MM.1S (cell line): ENCODE measurements at regions not wholly inside any gene's neighbourhood (a gene's known extent, or its start where the extent isn't known, plus 50 kb on each side); places are given as distances from the start of the nearest gene placed in this dataset.

Experiments used
- DNase-seq: peaks from one replicate; pipeline ENCODE4 v3.0.0-alpha.2; 2015
- H2AFZ ChIP-seq: fragments of 300-600 bp; sonication (generic); 2 replicates; pipeline ENCODE4 v1.6.0; 2016; ENCODE audit warnings: antibody characterized with exemption, low read length
- H3F3A ChIP-seq: fragments of 300-600 bp; sonication (generic); 2 replicates; pipeline ENCODE4 v1.6.1; 2016; ENCODE audit warnings: mild to moderate bottlenecking, antibody characterized with exemption, low read length, moderate library complexity, mixed read lengths; ENCODE audit not compliant: insufficient read depth
- H3K27ac ChIP-seq: fragments of 300-600 bp; sonication (generic); 2 replicates; pipeline ENCODE4 v1.5.1; 2016; ENCODE audit warnings: mild to moderate bottlenecking, low read length
- H3K27me3 ChIP-seq: fragments of 300-600 bp; sonication (generic); replicated peaks from 2 replicates; pipeline ENCODE4 v1.6.0; 2016; ENCODE audit warnings: low read length; ENCODE audit not compliant: insufficient read depth
- H3K36me3 ChIP-seq: fragments of 300-600 bp; sonication (generic); replicated peaks from 2 replicates; pipeline ENCODE4 v1.6.1; 2016; ENCODE audit warnings: mild to moderate bottlenecking, low read length, mixed read lengths; ENCODE audit not compliant: insufficient read depth
- H3K4me1 ChIP-seq: fragments of 300-600 bp; sonication (generic); 2 replicates; pipeline ENCODE4 v1.6.1; 2016; ENCODE audit warnings: low read length, mixed read lengths
- H3K4me2 ChIP-seq: fragments of 300-600 bp; sonication (generic); 2 replicates; pipeline ENCODE4 v1.6.0; 2016; ENCODE audit warnings: low read depth, low read length
- H3K4me3 ChIP-seq: fragments of 300-600 bp; sonication (generic); 2 replicates; pipeline ENCODE4 v1.5.1; 2016; ENCODE audit warnings: low read length, mixed read lengths
- H3K79me2 ChIP-seq: fragments of 300-600 bp; sonication (generic); 2 replicates; pipeline ENCODE4 v1.6.1; 2016; ENCODE audit warnings: mixed run types, low read length, mixed read lengths
- H3K9ac ChIP-seq: fragments of 300-600 bp; sonication (generic); 2 replicates; pipeline ENCODE4 v1.6.1; 2016; ENCODE audit warnings: low read length, mixed read lengths
- H3K9me2 ChIP-seq: fragments of 300-600 bp; sonication (generic); replicated peaks from 2 replicates; pipeline ENCODE4 v1.6.1; 2016; ENCODE audit warnings: mild to moderate bottlenecking, low read length, mixed read lengths; ENCODE audit not compliant: insufficient read depth
- H3K9me3 ChIP-seq: fragments of 300-600 bp; sonication (generic); replicated peaks from 2 replicates; pipeline ENCODE4 v1.6.1; 2016; ENCODE audit warnings: mild to moderate bottlenecking, low read length, mixed read lengths; ENCODE audit not compliant: insufficient read depth
- H4K20me1 ChIP-seq: fragments of 300-600 bp; sonication (generic); 2 replicates; pipeline ENCODE4 v1.6.1; 2016; ENCODE audit warnings: mild to moderate bottlenecking, low read length, moderate library complexity, mixed read lengths; ENCODE audit not compliant: insufficient read depth
- EZH2 ChIP-seq: fragments of 300-600 bp; sonication (generic); optimal IDR thresholded peaks from 2 replicates; pipeline ENCODE3; 2017; ENCODE audit warnings: low read depth, mild to moderate bottlenecking, antibody characterized with exemption, low read length, mixed read lengths
- EZH2phosphoT487 ChIP-seq: fragments of 300-600 bp; sonication (generic); IDR thresholded peaks from 2 replicates; pipeline ENCODE4 v1.6.1; 2018; ENCODE audit warnings: antibody characterized with exemption, low read length
- TF ChIP-seq, protein P1 (sequence below): fragments of 300-600 bp; sonication (generic); IDR thresholded peaks from 2 replicates; pipeline ENCODE4 v1.5.1; 2016; ENCODE audit warnings: antibody characterized with exemption, low read length, mixed read lengths

- H3K27ac ChIP-seq, result no peak overlapping the region
- H4K20me1 ChIP-seq, result no peaks in the 10 kb centered on the region
- H3K9me3 ChIP-seq, result no peaks in the 10 kb centered on the region
- H3F3A ChIP-seq, result no peaks in the 10 kb centered on the region
- no peak for DNase-seq
- no peaks in the 10 kb centered on the region for H3K79me2 ChIP-seq
- H3K4me3 ChIP-seq, result no peak overlapping the region
- H3K9ac ChIP-seq, result no peak overlapping the region
- H3K9me2 ChIP-seq, result no peaks in the 10 kb centered on the region
- TF ChIP-seq EZH2, result no peak
- no peak for TF ChIP-seq EZH2phosphoT487
- TF ChIP-seq, protein P1, sequence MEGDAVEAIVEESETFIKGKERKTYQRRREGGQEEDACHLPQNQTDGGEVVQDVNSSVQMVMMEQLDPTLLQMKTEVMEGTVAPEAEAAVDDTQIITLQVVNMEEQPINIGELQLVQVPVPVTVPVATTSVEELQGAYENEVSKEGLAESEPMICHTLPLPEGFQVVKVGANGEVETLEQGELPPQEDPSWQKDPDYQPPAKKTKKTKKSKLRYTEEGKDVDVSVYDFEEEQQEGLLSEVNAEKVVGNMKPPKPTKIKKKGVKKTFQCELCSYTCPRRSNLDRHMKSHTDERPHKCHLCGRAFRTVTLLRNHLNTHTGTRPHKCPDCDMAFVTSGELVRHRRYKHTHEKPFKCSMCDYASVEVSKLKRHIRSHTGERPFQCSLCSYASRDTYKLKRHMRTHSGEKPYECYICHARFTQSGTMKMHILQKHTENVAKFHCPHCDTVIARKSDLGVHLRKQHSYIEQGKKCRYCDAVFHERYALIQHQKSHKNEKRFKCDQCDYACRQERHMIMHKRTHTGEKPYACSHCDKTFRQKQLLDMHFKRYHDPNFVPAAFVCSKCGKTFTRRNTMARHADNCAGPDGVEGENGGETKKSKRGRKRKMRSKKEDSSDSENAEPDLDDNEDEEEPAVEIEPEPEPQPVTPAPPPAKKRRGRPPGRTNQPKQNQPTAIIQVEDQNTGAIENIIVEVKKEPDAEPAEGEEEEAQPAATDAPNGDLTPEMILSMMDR, result no peak
- no peak overlapping the region for H3K4me2 ChIP-seq
- H2AFZ ChIP-seq, result no peak overlapping the region
- H3K27me3 ChIP-seq, result no peaks in the 10 kb centered on the region
- H3K4me1 ChIP-seq, result no peaks in the 10 kb centered on the region
- no peaks in the 10 kb centered on the region for H3K36me3 ChIP-seq
Measured at GRCh38 chr18:24910221-24910620, 441.7 kb downstream of the ZNF521 start.

DNA sequence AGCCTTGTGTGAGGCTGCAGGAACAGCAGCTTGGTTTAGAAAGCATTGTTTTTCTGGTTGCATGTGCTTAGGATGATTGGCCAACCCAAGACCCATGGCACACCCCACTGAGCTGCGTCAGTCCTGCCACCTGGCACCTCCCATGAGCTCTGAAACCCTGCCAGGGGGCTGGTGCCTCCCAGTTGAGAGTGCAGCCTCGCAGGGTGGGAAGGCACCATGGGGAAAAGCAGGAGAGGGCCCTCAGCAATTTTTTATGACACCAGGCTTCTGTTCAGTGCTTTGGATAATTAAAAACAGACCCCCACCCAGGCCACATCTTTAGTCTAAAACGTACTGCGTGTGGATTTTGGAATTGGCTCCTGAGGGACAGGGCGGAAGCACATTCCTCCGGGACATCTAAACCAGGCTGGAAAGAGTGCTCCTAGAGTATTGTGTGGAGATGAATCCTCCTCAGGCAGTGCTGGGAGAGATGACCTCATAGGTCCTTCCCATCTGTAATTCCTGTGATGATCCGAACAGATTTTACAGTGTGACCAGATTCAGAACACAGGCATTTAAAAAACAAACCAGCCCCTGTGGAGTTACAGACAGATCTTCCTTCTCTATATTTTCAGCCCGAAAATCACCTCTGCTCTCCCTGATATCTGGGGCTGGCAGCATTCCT is 438.3 kb downstream of the ZNF521 start:
- no peaks in the 10 kb centered on the region for H3K9me2 ChIP-seq
- H3K4me3 ChIP-seq, result no peak overlapping the region
- H3K9me3 ChIP-seq, result no peaks in the 10 kb centered on the region
- no peak for DNase-seq
- H2AFZ ChIP-seq, result no peak overlapping the region
- H3K9ac ChIP-seq, result no peak overlapping the region
- no peaks in the 10 kb centered on the region for H3K4me1 ChIP-seq
- H3K27ac ChIP-seq, result no peak overlapping the region
- H3K4me2 ChIP-seq, result no peak overlapping the region
- no peaks in the 10 kb centered on the region for H3F3A ChIP-seq
- H3K36me3 ChIP-seq, result no peaks in the 10 kb centered on the region
- no peaks in the 10 kb centered on the region for H3K79me2 ChIP-seq
- no peak for TF ChIP-seq EZH2phosphoT487
- TF ChIP-seq, protein P1, result no peak
- TF ChIP-seq EZH2, result no peak
- H4K20me1 ChIP-seq, result no peaks in the 10 kb centered on the region
- no peaks in the 10 kb centered on the region for H3K27me3 ChIP-seq

- H3K4me3 ChIP-seq, result no peak overlapping the region
- H3F3A ChIP-seq, result no peaks in the 10 kb centered on the region
- H3K79me2 ChIP-seq, result no peaks in the 10 kb centered on the region
- no peak overlapping the region for H3K27ac ChIP-seq
- no peaks in the 10 kb centered on the region for H3K4me1 ChIP-seq
- no peaks in the 10 kb centered on the region for H3K27me3 ChIP-seq
- no peak overlapping the region for H3K9ac ChIP-seq
- H4K20me1 ChIP-seq, result no peaks in the 10 kb centered on the region
- no peak overlapping the region for H2AFZ ChIP-seq
- TF ChIP-seq EZH2phosphoT487, result no peak
- TF ChIP-seq, protein P1, result no peak
- TF ChIP-seq EZH2, result no peak
- no peaks in the 10 kb centered on the region for H3K36me3 ChIP-seq
- no peaks in the 10 kb centered on the region for H3K9me2 ChIP-seq
- DNase-seq, result no peak
- H3K9me3 ChIP-seq, result no peaks in the 10 kb centered on the region
- no peak overlapping the region for H3K4me2 ChIP-seq
Measured at GRCh38 chr18:24914171-24914525, 437.8 kb downstream of the ZNF521 start.
